A673 (cell line): ENCODE measurements at regions not wholly inside any gene's neighbourhood (a gene's known extent, or its start where the extent isn't known, plus 50 kb on each side); places are given as distances from the start of the nearest gene placed in this dataset.

ENCODE experiments used
- CTCF ChIP-seq: fragments of 300-800, 200-600 bp; sonication (generic); conservative IDR thresholded peaks from 2 replicates; pipeline ENCODE4 v1.5.1; 2017; ENCODE audit warnings: low read depth, mild to moderate bottlenecking, antibody characterized with exemption, low read length, moderate library complexity, mixed read lengths
- EZH2 ChIP-seq: fragments of 200-600 bp; sonication (generic); IDR thresholded peaks from 2 replicates; pipeline ENCODE4 v1.6.1; 2017; ENCODE audit warnings: borderline replicate concordance, low read depth, mild to moderate bottlenecking, mixed read lengths, antibody characterized with exemption, low read length; ENCODE audit not compliant: poor library complexity, severe bottlenecking

- TF ChIP-seq EZH2 (no peak), CTCF (no peak)
Observed at GRCh38 chr19:31534786-31535657, 185.8 kb upstream of the TSHZ3 start.
